WERI-Rb-1 (cell line): ENCODE measurements at regions not wholly inside any gene's neighbourhood (a gene's known extent, or its start where the extent isn't known, plus 50 kb on each side); places are given as distances from the start of the nearest gene placed in this dataset.

Experiments
- DNase-seq: peaks from one replicate; pipeline ENCODE4 v3.0.0-alpha.2; 2020
- H3K27ac ChIP-seq: fragments of 250-450 bp; sonication (Bioruptor Pico); 2 replicates; pipeline ENCODE4 v1.5.1; 2020; ENCODE audit warnings: mild to moderate bottlenecking, moderate library complexity
- H3K27me3 ChIP-seq: fragments of 250-450 bp; sonication (Bioruptor Pico); 2 replicates; pipeline ENCODE4 v1.5.1; 2021; ENCODE audit warnings: mild to moderate bottlenecking, low read depth, moderate library complexity; ENCODE audit not compliant: insufficient read depth, severe bottlenecking
- H3K36me3 ChIP-seq: fragments of 250-450 bp; sonication (Bioruptor Pico); 2 replicates; pipeline ENCODE4 v1.5.1; 2020; ENCODE audit warnings: mild to moderate bottlenecking, moderate library complexity
- H3K4me3 ChIP-seq: 2 replicates; pipeline ENCODE4 v1.5.1; 2011; ENCODE audit warnings: low read depth, mild to moderate bottlenecking, control low read depth, low read length
- H3K9me3 ChIP-seq: fragments of 250-450 bp; sonication (Bioruptor Pico); 2 replicates; pipeline ENCODE4 v1.5.1; 2021; ENCODE audit warnings: mild to moderate bottlenecking, moderate library complexity; ENCODE audit not compliant: severe bottlenecking
- CTCF ChIP-seq: IDR thresholded peaks from 2 replicates; pipeline ENCODE4 v1.5.1; 2011; ENCODE audit warnings: low read depth, mild to moderate bottlenecking, control low read depth, inconsistent platforms, low read length

GRCh38 chr12:91991399-91992187 lies 154.1 kb downstream of the BTG1 start:
- Histone ChIP-seq H3K4me3 (no peak overlapping the region), H3K9me3 (no peaks in the 10 kb centered on the region), H3K27ac (no peak overlapping the region), H3K27me3 (no peaks in the 10 kb centered on the region), H3K36me3 (no peaks in the 10 kb centered on the region)
- no peak for DNase-seq
- no peak for TF ChIP-seq CTCF

- Histone ChIP-seq H3K4me3 (no peak overlapping the region), H3K27me3 (no peaks in the 10 kb centered on the region), H3K27ac (no peak overlapping the region), H3K9me3 (no peaks in the 10 kb centered on the region), H3K36me3 (no peaks in the 10 kb centered on the region)
- TF ChIP-seq CTCF, result no peak
- no peak for DNase-seq
Measured at GRCh38 chr12:91990525-91990924, 155.1 kb downstream of the BTG1 start.

GRCh38 chr12:91989143-91989542 lies 156.5 kb downstream of the BTG1 start:
- H3K4me3 ChIP-seq, result no peak overlapping the region
- no peak for DNase-seq
- no peaks in the 10 kb centered on the region for H3K36me3 ChIP-seq
- H3K27ac ChIP-seq, result no peak overlapping the region
- no peaks in the 10 kb centered on the region for H3K27me3 ChIP-seq
- TF ChIP-seq CTCF, result no peak
- no peaks in the 10 kb centered on the region for H3K9me3 ChIP-seq

GRCh38 chr12:91988086-91988923 lies 157.3 kb downstream of the BTG1 start:
- no peak for TF ChIP-seq CTCF
- Histone ChIP-seq H3K4me3 (no peak overlapping the region), H3K27me3 (no peaks in the 10 kb centered on the region), H3K9me3 (no peaks in the 10 kb centered on the region), H3K36me3 (no peaks in the 10 kb centered on the region), H3K27ac (no peak overlapping the region)
- no peak for DNase-seq

- DNase-seq, result no peak
- Histone ChIP-seq H3K27ac (no peak overlapping the region), H3K9me3 (no peaks in the 10 kb centered on the region), H3K27me3 (no peaks in the 10 kb centered on the region), H3K36me3 (no peaks in the 10 kb centered on the region), H3K4me3 (no peak overlapping the region)
- TF ChIP-seq CTCF, result no peak
Measured at GRCh38 chr12:91986084-91986483, 159.6 kb downstream of the BTG1 start.
